HG03103 (cell line): ENCODE measurements at regions not wholly inside any gene's neighbourhood (a gene's known extent, or its start where the extent isn't known, plus 50 kb on each side); places are given as distances from the start of the nearest gene placed in this dataset.

ENCODE experiments used
- ATAC-seq: cut with Tn5 transposase; IDR thresholded peaks from one replicate; pipeline ENCODE4 v1.9.1; 2021; ENCODE audit warnings: low read depth; ENCODE audit not compliant: unreplicated experiment

- ATAC-seq = no peak
Measured at GRCh38 chrX:14476205-14476604, 53.1 kb upstream of the GLRA2 start.

GRCh38 chrX:14449773-14450172, 79.6 kb upstream of the GLRA2 start:
- ATAC-seq = no peak

- ATAC-seq = no peak
Measured at GRCh38 chrX:14448406-14448805, 80.9 kb upstream of the GLRA2 start.

- no peak for ATAC-seq
Measured at GRCh38 chrX:14440106-14440505, 89.2 kb upstream of the GLRA2 start.

- no peak for ATAC-seq
Measured at GRCh38 chrX:14427614-14428013, 101.7 kb upstream of the GLRA2 start.

GRCh38 chrX:14420841-14421240, 108.5 kb upstream of the GLRA2 start:
- no peak for ATAC-seq

- no peak for ATAC-seq
Measured at GRCh38 chrX:14412686-14413085, 116.7 kb upstream of the GLRA2 start.

- ATAC-seq = no peak
Measured at GRCh38 chrX:14411326-14411725, 118.0 kb upstream of the GLRA2 start.

- ATAC-seq = no peak
Measured at GRCh38 chrX:14409341-14409740, 120.0 kb upstream of the GLRA2 start.

GRCh38 chrX:14406225-14406624, 123.1 kb upstream of the GLRA2 start:
- no peak for ATAC-seq

GRCh38 chrX:14398725-14399124, 130.6 kb upstream of the GLRA2 start:
- ATAC-seq = no peak

- no peak for ATAC-seq
Measured at GRCh38 chrX:14389682-14390081, 139.7 kb upstream of the GLRA2 start.

- no peak for ATAC-seq
Measured at GRCh38 chrX:14386981-14387380, 142.4 kb upstream of the GLRA2 start.

GRCh38 chrX:14380044-14380443, 149.3 kb upstream of the GLRA2 start:
- no peak for ATAC-seq

GRCh38 chrX:14377427-14377826, 151.9 kb upstream of the GLRA2 start:
- ATAC-seq = no peak

GRCh38 chrX:14363728-14364127, 165.6 kb upstream of the GLRA2 start:
- ATAC-seq = no peak

- ATAC-seq = no peak
Measured at GRCh38 chrX:14362721-14363120, 166.6 kb upstream of the GLRA2 start.

GRCh38 chrX:14361435-14361834, 167.9 kb upstream of the GLRA2 start:
- ATAC-seq = no peak

GRCh38 chrX:14359727-14360126, 169.6 kb upstream of the GLRA2 start:
- no peak for ATAC-seq

- ATAC-seq = no peak
Measured at GRCh38 chrX:14359316-14359715, 170.0 kb upstream of the GLRA2 start.

- no peak for ATAC-seq
Measured at GRCh38 chrX:14357314-14357713, 172.0 kb upstream of the GLRA2 start.

GRCh38 chrX:14356401-14356800, 172.9 kb upstream of the GLRA2 start:
- ATAC-seq = no peak

- no peak for ATAC-seq
Measured at GRCh38 chrX:14355556-14355955, 173.8 kb upstream of the GLRA2 start.

- no peak for ATAC-seq
Measured at GRCh38 chrX:14354521-14354920, 174.8 kb upstream of the GLRA2 start.
